Ascending aorta (tissue), 2 donors: ENCODE measurements at regions not wholly inside any gene's neighbourhood (a gene's known extent, or its start where the extent isn't known, plus 50 kb on each side); places are given as distances from the start of the nearest gene placed in this dataset.

ENCODE experiments used
- DNase-seq, 2 donors: peaks; one replicate each; pipeline ENCODE4 v3.0.0-alpha.2; 2019; ENCODE audit warnings: low spot score in 2 of 2
- H3K27ac ChIP-seq, 2 donors: fragments of 200-600 bp; sonication (generic); one replicate each; pipeline ENCODE4 v1.5.1; 2016 to 2017; ENCODE audit warnings: mild to moderate bottlenecking in 1 of 2
- H3K27me3 ChIP-seq: fragments of 200-600 bp; sonication (generic); one replicate; pipeline ENCODE4 v1.5.1; 2017
- H3K36me3 ChIP-seq, 2 donors: fragments of 200-600 bp; sonication (generic); one replicate each; pipeline ENCODE4 v1.5.1; 2016
- H3K4me1 ChIP-seq, 2 donors: fragments of 200-600 bp; sonication (generic); one replicate each; pipeline ENCODE4 v1.5.1; 2016 to 2017; ENCODE audit warnings: mild to moderate bottlenecking in 1 of 2
- H3K4me3 ChIP-seq, 2 donors: fragments of 200-600 bp; sonication (generic); one replicate each; pipeline ENCODE4 v1.5.1; 2016 to 2017; ENCODE audit warnings: mild to moderate bottlenecking in 1 of 2
- H3K9me3 ChIP-seq, 2 donors: fragments of 200-600 bp; sonication (generic); one replicate each; pipeline ENCODE4 v1.5.1; 2016
- intact Hi-C: fragments of 100-400 bp; cut with DNase I; formaldehyde crosslinking; loops from one replicate; pipeline ENCODE4 v1.15.1; 2023
- TF ChIP-seq, protein P1 (sequence below), 3 experiments: fragments of 200-600 bp in 2 of 3; fragments of 450-650 bp in 1 of 3; sonication (generic) in 2 of 3; IDR thresholded peaks; one replicate each; pipeline ENCODE4 v1.5.1; 2016 to 2019; ENCODE audit warnings: antibody characterized with exemption in 3 of 3, mild to moderate bottlenecking in 1 of 3, moderate library complexity in 1 of 3

DNA sequence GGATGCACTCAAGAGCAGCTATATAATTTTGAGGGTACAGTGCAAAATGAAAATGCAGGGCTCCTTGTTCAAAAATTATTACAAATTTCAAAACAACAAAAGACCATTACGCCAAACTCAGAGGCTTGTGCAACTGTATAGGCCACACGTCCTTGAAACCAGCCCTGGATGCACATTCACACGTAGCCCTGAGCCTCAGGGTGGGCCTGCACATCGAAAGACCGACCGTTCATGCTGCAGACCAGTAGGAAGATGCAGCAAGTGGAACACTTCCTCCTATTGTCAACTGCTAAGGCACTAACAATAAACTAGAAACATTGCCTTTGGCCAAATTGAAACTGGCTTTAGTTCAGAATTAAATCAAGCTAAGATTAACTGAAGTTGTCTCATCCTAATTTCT lies 174.7 kb downstream of the SHOX2 start:
- no peaks in the 10 kb centered on the region for H3K36me3 ChIP-seq
- no peak overlapping the region for H3K27ac ChIP-seq
- H3K4me1 ChIP-seq: no peaks in the 10 kb centered on the region
- no peaks in the 10 kb centered on the region for H3K27me3 ChIP-seq
- H3K4me3 ChIP-seq: no peak overlapping the region
- intact Hi-C loops: no loop called here
- no peaks in the 10 kb centered on the region for H3K9me3 ChIP-seq
- TF ChIP-seq, protein P1, sequence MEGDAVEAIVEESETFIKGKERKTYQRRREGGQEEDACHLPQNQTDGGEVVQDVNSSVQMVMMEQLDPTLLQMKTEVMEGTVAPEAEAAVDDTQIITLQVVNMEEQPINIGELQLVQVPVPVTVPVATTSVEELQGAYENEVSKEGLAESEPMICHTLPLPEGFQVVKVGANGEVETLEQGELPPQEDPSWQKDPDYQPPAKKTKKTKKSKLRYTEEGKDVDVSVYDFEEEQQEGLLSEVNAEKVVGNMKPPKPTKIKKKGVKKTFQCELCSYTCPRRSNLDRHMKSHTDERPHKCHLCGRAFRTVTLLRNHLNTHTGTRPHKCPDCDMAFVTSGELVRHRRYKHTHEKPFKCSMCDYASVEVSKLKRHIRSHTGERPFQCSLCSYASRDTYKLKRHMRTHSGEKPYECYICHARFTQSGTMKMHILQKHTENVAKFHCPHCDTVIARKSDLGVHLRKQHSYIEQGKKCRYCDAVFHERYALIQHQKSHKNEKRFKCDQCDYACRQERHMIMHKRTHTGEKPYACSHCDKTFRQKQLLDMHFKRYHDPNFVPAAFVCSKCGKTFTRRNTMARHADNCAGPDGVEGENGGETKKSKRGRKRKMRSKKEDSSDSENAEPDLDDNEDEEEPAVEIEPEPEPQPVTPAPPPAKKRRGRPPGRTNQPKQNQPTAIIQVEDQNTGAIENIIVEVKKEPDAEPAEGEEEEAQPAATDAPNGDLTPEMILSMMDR (IDR thresholded peaks at IDR 0.05): no peak
- DNase-seq: no peak

DNA sequence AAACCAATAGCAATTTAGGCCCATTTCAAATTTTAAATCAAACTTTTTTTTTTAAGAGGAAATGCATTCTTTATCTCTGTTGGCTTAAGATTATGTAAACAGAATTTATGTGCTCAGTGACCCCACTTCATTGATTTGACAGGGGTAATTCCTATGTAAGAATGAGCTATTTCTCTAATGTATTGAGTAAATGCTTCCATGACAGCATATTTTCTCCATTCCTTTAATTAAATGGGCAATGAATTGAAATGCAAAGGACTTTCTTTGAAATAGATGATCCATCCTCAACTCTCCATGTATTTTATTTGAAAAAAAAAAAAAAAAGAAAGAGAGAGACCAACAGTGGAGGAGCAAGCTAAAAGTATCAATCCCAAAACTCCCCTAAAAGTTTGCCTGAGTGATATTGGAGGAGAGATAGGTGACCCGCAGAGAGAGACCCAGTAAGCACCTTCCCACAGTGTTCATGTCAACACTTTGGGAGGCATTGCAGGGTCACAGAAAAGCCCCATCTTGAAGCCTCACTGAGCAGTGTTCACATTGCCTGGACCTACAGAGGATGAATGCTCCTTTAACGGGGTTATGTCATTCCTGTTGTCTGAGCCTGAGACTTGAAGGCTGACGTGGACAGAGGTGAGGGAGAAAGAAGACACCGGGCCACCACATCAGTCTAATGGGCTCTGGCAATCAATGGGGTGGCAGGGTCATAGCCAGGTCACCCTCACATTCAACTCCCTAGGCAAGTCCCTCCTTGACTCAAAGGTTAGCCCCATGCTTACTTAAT lies 176.0 kb downstream of the SHOX2 start:
- TF ChIP-seq, protein P1 (IDR thresholded peaks at IDR 0.05): no peak
- H3K27ac ChIP-seq: no peak overlapping the region
- intact Hi-C loops: no loop called here
- no peak for DNase-seq
- no peaks in the 10 kb centered on the region for H3K36me3 ChIP-seq
- H3K9me3 ChIP-seq: no peaks in the 10 kb centered on the region
- no peaks in the 10 kb centered on the region for H3K27me3 ChIP-seq
- no peaks in the 10 kb centered on the region for H3K4me1 ChIP-seq
- no peak overlapping the region for H3K4me3 ChIP-seq

DNA sequence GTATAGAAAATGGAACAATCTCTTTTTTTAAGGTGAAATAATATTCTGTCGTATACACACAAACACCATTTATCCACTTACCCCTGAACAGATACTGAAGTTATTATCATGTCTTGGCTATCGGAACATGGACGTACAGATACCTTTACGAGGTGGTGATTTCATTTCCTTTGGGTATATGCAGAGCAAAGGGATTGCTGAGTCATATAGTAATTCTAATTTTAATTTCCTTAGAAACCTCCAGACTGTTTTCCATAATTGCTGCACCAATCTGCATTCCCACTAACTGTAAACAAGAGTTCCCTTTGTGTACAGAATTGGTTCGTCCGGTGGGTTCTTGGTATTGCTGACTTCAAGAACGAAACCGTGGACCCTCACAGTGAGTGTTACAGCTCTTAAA lies 179.4 kb downstream of the SHOX2 start:
- DNase-seq: no peak
- Histone ChIP-seq H3K9me3 (no peaks in the 10 kb centered on the region), H3K36me3 (no peaks in the 10 kb centered on the region), H3K27me3 (no peaks in the 10 kb centered on the region), H3K4me3 (no peak overlapping the region), H3K4me1 (no peaks in the 10 kb centered on the region), H3K27ac (no peak overlapping the region)
- TF ChIP-seq, protein P1 (IDR thresholded peaks at IDR 0.05): no peak
- intact Hi-C loops: no loop called here

DNA sequence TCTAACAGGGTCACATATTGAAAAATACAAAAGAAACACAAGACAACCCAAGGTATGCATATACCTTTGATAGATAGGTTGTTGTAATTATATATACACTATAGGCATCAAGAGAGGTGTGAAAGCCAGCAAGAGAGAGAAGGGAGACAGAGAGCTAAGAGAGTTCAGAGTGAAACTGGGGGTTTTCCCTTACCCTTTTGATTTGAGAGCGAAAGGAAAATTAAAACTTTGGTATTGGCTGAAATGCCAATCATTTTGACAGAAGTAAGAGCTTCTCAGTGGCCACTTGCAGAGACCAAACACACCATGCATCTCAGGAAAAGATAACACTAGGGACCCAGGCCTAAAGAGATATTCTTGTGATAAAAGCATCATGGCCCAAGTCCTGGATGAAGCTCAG lies 183.6 kb downstream of the SHOX2 start:
- Histone ChIP-seq H3K4me3 (no peak overlapping the region), H3K27me3 (no peaks in the 10 kb centered on the region), H3K4me1 (no peaks in the 10 kb centered on the region), H3K9me3 (no peaks in the 10 kb centered on the region), H3K36me3 (no peaks in the 10 kb centered on the region), H3K27ac (no peak overlapping the region)
- no peak for DNase-seq
- intact Hi-C loops: no loop called here
- TF ChIP-seq, protein P1 (IDR thresholded peaks at IDR 0.05): no peak

DNA sequence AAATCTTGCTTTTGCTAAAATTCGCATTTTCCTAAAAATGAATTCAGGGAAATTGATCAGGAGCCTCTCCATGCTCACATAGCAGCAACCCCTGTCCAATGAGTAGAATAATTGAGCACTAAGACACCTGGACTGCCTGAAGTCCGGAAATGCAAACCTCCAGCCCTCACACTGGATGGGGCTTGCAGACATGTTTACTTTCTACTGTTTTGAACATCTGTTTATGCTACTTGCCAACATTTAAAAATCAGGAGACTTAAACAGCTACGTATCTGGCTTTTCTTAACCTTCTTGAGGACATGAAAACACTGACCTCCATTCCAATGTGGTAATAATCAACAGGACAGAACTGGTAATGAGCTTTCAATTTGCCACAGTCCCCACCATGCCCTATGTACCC lies 184.4 kb downstream of the SHOX2 start:
- no peak for DNase-seq
- Histone ChIP-seq H3K9me3 (no peaks in the 10 kb centered on the region), H3K36me3 (no peaks in the 10 kb centered on the region), H3K4me3 (no peak overlapping the region), H3K4me1 (no peaks in the 10 kb centered on the region), H3K27me3 (no peaks in the 10 kb centered on the region), H3K27ac (no peak overlapping the region)
- intact Hi-C loops: no loop called here
- TF ChIP-seq, protein P1 (IDR thresholded peaks at IDR 0.05): no peak
